ENCODE measurements at regions not wholly inside any gene's neighbourhood (a gene's known extent, or its start where the extent isn't known, plus 50 kb on each side); places are given as distances from the start of the nearest gene placed in this dataset.

- Histone ChIP-seq H2AFZ (ENCODE audit: low read length) (no peak overlapping the region), H3K9ac (ENCODE audit: insufficient read depth, low read length) (no peak overlapping the region), H4K20me1 (ENCODE audit: control insufficient read depth, extremely low read depth, insufficient read depth, low read length) (no peaks in the 10 kb centered on the region), H3K4me3 (replicated peaks in 1 of 4; ENCODE audit: control extremely low read depth in 1 of 4, insufficient read depth in 1 of 4, low read depth in 3 of 4, low read length in 4 of 4) (no peak overlapping the region), H3K4me1 (ENCODE audit: control insufficient read depth, extremely low read depth, insufficient read depth, low read length) (no peaks in the 10 kb centered on the region), H3K27me3 (ENCODE audit: control insufficient read depth, insufficient read depth, low read length) (no peaks in the 10 kb centered on the region), H3K27ac (ENCODE audit: insufficient read depth, low read length) (no peak overlapping the region), H3K36me3 (ENCODE audit: control insufficient read depth, insufficient read depth, low read length) (no peaks in the 10 kb centered on the region), H3K79me2 (ENCODE audit: control insufficient read depth, insufficient read depth, low read length) (no peaks in the 10 kb centered on the region), H3K9me3 (ENCODE audit: control insufficient read depth, insufficient read depth, low read depth, low read length) (no peaks in the 10 kb centered on the region), H3K4me2 (ENCODE audit: extremely low read depth, insufficient read depth, low read length) (no peak overlapping the region)
- TF ChIP-seq EZH2 (IDR thresholded peaks at IDR 0.05; ENCODE audit: low read length, missing control alignments): no peak
- no peak for TF ChIP-seq CTCF (conservative IDR thresholded peaks at IDR 0.05 in 1 of 2, IDR thresholded peaks at IDR 0.05 in 1 of 2; ENCODE audit: low read depth in 1 of 2, low read length in 2 of 2)
- no peak for DNase-seq (ENCODE audit: low read depth in 2 of 2)
Observed at GRCh38 chr10:3712707-3713106, 72.3 kb downstream of the KLF6 start.

GRCh38 chr10:3711918-3712317, 73.1 kb downstream of the KLF6 start:
- no peak overlapping the region for H2AFZ ChIP-seq (ENCODE audit: low read length)
- H3K4me3 ChIP-seq (replicated peaks in 1 of 4; ENCODE audit: control extremely low read depth in 1 of 4, insufficient read depth in 1 of 4, low read depth in 3 of 4, low read length in 4 of 4): no peak overlapping the region
- no peaks in the 10 kb centered on the region for H3K9me3 ChIP-seq (ENCODE audit: control insufficient read depth, insufficient read depth, low read depth, low read length)
- TF ChIP-seq CTCF (conservative IDR thresholded peaks at IDR 0.05 in 1 of 2, IDR thresholded peaks at IDR 0.05 in 1 of 2; ENCODE audit: low read depth in 1 of 2, low read length in 2 of 2) (no peak), EZH2 (IDR thresholded peaks at IDR 0.05; ENCODE audit: low read length, missing control alignments) (no peak)
- H3K36me3 ChIP-seq (ENCODE audit: control insufficient read depth, insufficient read depth, low read length): no peaks in the 10 kb centered on the region
- no peaks in the 10 kb centered on the region for H3K79me2 ChIP-seq (ENCODE audit: control insufficient read depth, insufficient read depth, low read length)
- H3K27ac ChIP-seq (ENCODE audit: insufficient read depth, low read length): no peak overlapping the region
- H3K27me3 ChIP-seq (ENCODE audit: control insufficient read depth, insufficient read depth, low read length): no peaks in the 10 kb centered on the region
- no peaks in the 10 kb centered on the region for H3K4me1 ChIP-seq (ENCODE audit: control insufficient read depth, extremely low read depth, insufficient read depth, low read length)
- no peaks in the 10 kb centered on the region for H4K20me1 ChIP-seq (ENCODE audit: control insufficient read depth, extremely low read depth, insufficient read depth, low read length)
- no peak overlapping the region for H3K4me2 ChIP-seq (ENCODE audit: extremely low read depth, insufficient read depth, low read length)
- DNase-seq (ENCODE audit: low read depth in 2 of 2): no peak
- no peak overlapping the region for H3K9ac ChIP-seq (ENCODE audit: insufficient read depth, low read length)

GRCh38 chr10:3710764-3711163, 74.2 kb downstream of the KLF6 start:
- Histone ChIP-seq H3K79me2 (ENCODE audit: control insufficient read depth, insufficient read depth, low read length) (no peaks in the 10 kb centered on the region), H3K9ac (ENCODE audit: insufficient read depth, low read length) (no peak overlapping the region), H3K4me3 (replicated peaks in 1 of 4; ENCODE audit: control extremely low read depth in 1 of 4, insufficient read depth in 1 of 4, low read depth in 3 of 4, low read length in 4 of 4) (no peak overlapping the region), H3K27ac (ENCODE audit: insufficient read depth, low read length) (no peak overlapping the region), H4K20me1 (ENCODE audit: control insufficient read depth, extremely low read depth, insufficient read depth, low read length) (no peaks in the 10 kb centered on the region), H3K4me2 (ENCODE audit: extremely low read depth, insufficient read depth, low read length) (no peak overlapping the region), H3K36me3 (ENCODE audit: control insufficient read depth, insufficient read depth, low read length) (no peaks in the 10 kb centered on the region), H3K9me3 (ENCODE audit: control insufficient read depth, insufficient read depth, low read depth, low read length) (no peaks in the 10 kb centered on the region), H2AFZ (ENCODE audit: low read length) (no peak overlapping the region), H3K27me3 (ENCODE audit: control insufficient read depth, insufficient read depth, low read length) (no peaks in the 10 kb centered on the region), H3K4me1 (ENCODE audit: control insufficient read depth, extremely low read depth, insufficient read depth, low read length) (no peaks in the 10 kb centered on the region)
- TF ChIP-seq EZH2 (IDR thresholded peaks at IDR 0.05; ENCODE audit: low read length, missing control alignments) (no peak), CTCF (conservative IDR thresholded peaks at IDR 0.05 in 1 of 2, IDR thresholded peaks at IDR 0.05 in 1 of 2; ENCODE audit: low read depth in 1 of 2, low read length in 2 of 2) (no peak)
- DNase-seq (ENCODE audit: low read depth in 2 of 2): no peak
